ENCODE measurements at regions not wholly inside any gene's neighbourhood (a gene's known extent, or its start where the extent isn't known, plus 50 kb on each side); places are given as distances from the start of the nearest gene placed in this dataset.

DNA sequence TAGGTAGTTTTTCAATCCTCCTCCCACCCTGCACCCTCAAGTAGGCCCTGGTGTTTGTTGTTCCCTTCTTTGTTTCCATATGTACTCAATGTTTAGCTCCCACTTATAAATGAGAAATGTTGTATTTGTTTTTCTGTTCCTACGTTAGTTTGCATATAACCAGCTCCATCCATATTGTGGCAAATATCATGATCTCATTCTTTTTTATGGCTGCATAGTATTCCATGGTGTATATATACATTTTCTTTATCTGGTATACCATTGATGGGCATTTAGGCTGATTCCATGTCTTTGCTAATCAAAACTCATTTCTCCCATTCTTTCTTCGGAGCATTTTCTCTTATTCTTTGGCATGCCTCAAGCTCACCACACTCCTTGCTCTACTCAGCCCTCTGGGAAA, 789.6 kb upstream of the KCND2 start:
- TF ChIP-seq POLR2AphosphoS5 (IDR thresholded peaks at IDR 0.05) (no peak), POLR2A (IDR thresholded peaks at IDR 0.05) (no peak), CTCF (IDR thresholded peaks at IDR 0.05) (no peak)
- no peaks in the 10 kb centered on the region for H3K4me1 ChIP-seq
- no peaks in the 10 kb centered on the region for H3K27me3 ChIP-seq
- DNase-seq (ENCODE audit: low spot score in 2 of 2): no peak
- H3K36me3 ChIP-seq: no peaks in the 10 kb centered on the region
- no peak overlapping the region for H3K4me3 ChIP-seq
- intact Hi-C loops (cut with DNase I; ENCODE audit: low total_unique reads): no loop called here
- no peaks in the 10 kb centered on the region for H3K9me3 ChIP-seq
- H3K27ac ChIP-seq: no peak overlapping the region

- intact Hi-C loops (cut with DNase I; ENCODE audit: low total_unique reads): no loop called here
- H3K36me3 ChIP-seq: no peaks in the 10 kb centered on the region
- TF ChIP-seq CTCF (IDR thresholded peaks at IDR 0.05) (no peak), POLR2AphosphoS5 (IDR thresholded peaks at IDR 0.05) (no peak), POLR2A (IDR thresholded peaks at IDR 0.05) (no peak)
Measured at GRCh38 chr7:119514326-119514725, 758.6 kb upstream of the KCND2 start.

DNA sequence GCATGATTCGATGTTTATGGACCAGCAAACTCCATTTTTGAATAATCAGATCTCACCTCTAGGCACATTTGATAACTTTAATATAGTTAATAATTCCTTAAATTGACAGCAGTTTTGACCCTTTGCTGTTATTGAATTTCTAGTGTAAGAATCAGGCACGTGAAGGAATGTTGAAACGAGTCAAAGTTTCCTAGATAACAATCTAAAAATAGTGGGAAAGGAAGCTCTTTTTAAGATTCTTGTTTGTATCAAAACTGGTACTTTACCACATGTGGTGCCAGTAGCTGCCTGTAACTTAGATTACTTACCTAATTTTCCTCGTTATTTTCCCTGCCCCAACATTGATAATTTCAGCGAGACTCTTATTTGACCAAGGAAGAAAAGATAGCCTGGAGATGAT, 757.8 kb upstream of the KCND2 start:
- no peaks in the 10 kb centered on the region for H3K36me3 ChIP-seq
- no peak for DNase-seq (ENCODE audit: low spot score in 2 of 2)
- no peak overlapping the region for H3K27ac ChIP-seq
- no peaks in the 10 kb centered on the region for H3K27me3 ChIP-seq
- no peaks in the 10 kb centered on the region for H3K4me1 ChIP-seq
- intact Hi-C loops (cut with DNase I; ENCODE audit: low total_unique reads): no loop called here
- TF ChIP-seq CTCF (IDR thresholded peaks at IDR 0.05): no peak
- no peak for TF ChIP-seq POLR2A (IDR thresholded peaks at IDR 0.05)
- no peak for TF ChIP-seq POLR2AphosphoS5 (IDR thresholded peaks at IDR 0.05)
- H3K9me3 ChIP-seq: no peaks in the 10 kb centered on the region
- no peak overlapping the region for H3K4me3 ChIP-seq

More at GRCh38 chr7:119514326-119514725, 758.6 kb upstream of the KCND2 start:
- no peak for DNase-seq (ENCODE audit: low spot score in 2 of 2)
- no peak overlapping the region for H3K4me3 ChIP-seq
- H3K27me3 ChIP-seq: no peaks in the 10 kb centered on the region
- no peak overlapping the region for H3K27ac ChIP-seq
- no peaks in the 10 kb centered on the region for H3K4me1 ChIP-seq
- no peaks in the 10 kb centered on the region for H3K9me3 ChIP-seq

GRCh38 chr7:119515962-119516361, 757.0 kb upstream of the KCND2 start:
- no peak for DNase-seq (ENCODE audit: low spot score in 2 of 2)
- Histone ChIP-seq H3K4me1 (no peaks in the 10 kb centered on the region), H3K9me3 (no peaks in the 10 kb centered on the region), H3K27me3 (no peaks in the 10 kb centered on the region), H3K27ac (no peak overlapping the region), H3K36me3 (no peaks in the 10 kb centered on the region), H3K4me3 (no peak overlapping the region)
- no peak for TF ChIP-seq POLR2A (IDR thresholded peaks at IDR 0.05)
- no peak for TF ChIP-seq CTCF (IDR thresholded peaks at IDR 0.05)
- no peak for TF ChIP-seq POLR2AphosphoS5 (IDR thresholded peaks at IDR 0.05)
- intact Hi-C loops (cut with DNase I; ENCODE audit: low total_unique reads): no loop called here

GRCh38 chr7:119522263-119522662, 750.7 kb upstream of the KCND2 start:
- Histone ChIP-seq H3K4me1 (no peaks in the 10 kb centered on the region), H3K27me3 (no peaks in the 10 kb centered on the region), H3K4me3 (no peak overlapping the region), H3K27ac (no peak overlapping the region), H3K36me3 (no peaks in the 10 kb centered on the region), H3K9me3 (peaks cover 8 to 21% of the 10 kb centered on the region in 2 donors)
- TF ChIP-seq POLR2AphosphoS5 (IDR thresholded peaks at IDR 0.05): no peak
- TF ChIP-seq CTCF (IDR thresholded peaks at IDR 0.05): no peak
- TF ChIP-seq POLR2A (IDR thresholded peaks at IDR 0.05): no peak
- no peak for DNase-seq (ENCODE audit: low spot score in 2 of 2)
- intact Hi-C loops (cut with DNase I; ENCODE audit: low total_unique reads): no loop called here

Data from breast epithelium (tissue), 4 donors.